DMS114 treated with DMSO at 0.1 percent for 48 hours (cell line): ENCODE measurements at regions not wholly inside any gene's neighbourhood (a gene's known extent, or its start where the extent isn't known, plus 50 kb on each side); places are given as distances from the start of the nearest gene placed in this dataset.

Experiments
- DNase-seq: peaks from one replicate; lab custom pipeline; 2025; ENCODE audit not compliant: unreplicated experiment; lab: John Stamatoyannopoulos, UW

GRCh38 chr13:78341032-78341431 is 262.3 kb downstream of the POU4F1 start:
- DNase-seq: no peak

DNA sequence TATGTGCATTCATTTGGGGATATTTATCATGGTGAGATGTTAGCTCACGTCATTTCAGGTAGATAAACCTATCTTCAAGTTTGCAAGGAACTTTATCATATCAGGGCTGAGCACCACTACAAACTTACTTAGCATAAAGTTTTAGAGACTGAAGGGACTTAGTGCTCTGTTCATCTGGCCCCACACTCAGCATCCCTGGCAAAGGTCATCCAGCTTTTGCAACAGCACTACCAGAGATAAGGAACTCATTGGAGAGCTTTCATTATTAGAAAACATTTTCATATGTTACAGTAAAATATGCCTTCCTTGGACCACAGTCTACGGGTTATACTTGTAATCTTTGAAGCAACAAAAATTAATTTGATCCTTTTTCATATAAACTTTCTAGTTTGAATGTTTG is 263.4 kb downstream of the POU4F1 start:
- DNase-seq: no peak

GRCh38 chr13:78334059-78334458 is 269.3 kb downstream of the POU4F1 start:
- no peak for DNase-seq

DNA sequence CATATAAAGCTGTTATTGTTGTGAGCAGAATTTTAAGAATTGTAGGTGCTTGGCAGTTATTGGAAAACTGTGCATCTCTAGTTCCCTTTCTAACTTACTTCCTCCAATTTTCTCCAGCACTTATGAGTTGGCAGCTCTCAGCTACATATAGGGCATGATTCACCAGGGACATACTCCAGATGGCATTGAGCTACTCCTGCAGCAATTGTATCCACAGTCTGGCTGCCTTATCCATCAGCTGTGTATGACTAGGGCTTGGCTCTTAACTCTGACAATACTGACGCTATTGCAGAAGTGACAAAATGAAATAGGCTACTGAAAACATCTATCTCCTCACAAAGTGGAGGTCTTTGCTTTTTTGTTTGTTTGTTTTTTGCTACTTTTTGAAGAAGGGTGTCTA is 276.7 kb downstream of the POU4F1 start:
- no peak for DNase-seq

DNA sequence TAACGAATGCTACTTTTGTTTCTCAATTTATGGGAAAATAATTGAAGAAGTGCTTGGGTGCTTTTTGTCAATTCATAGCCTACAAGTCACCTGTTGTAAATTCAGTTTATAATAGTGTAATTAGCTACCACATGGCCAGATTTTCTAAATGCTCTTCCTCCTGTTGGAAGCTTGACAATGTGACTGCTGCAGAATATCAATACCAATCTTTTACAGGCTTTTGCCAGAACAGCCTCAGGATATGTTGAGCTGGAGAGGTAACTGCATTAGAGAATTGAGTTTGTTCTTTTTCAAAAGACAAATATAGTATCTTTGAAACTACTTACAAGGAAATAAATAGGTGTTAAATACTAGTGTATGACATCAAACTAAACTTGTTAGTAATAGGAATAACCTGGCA is 277.8 kb downstream of the POU4F1 start:
- no peak for DNase-seq

DNA sequence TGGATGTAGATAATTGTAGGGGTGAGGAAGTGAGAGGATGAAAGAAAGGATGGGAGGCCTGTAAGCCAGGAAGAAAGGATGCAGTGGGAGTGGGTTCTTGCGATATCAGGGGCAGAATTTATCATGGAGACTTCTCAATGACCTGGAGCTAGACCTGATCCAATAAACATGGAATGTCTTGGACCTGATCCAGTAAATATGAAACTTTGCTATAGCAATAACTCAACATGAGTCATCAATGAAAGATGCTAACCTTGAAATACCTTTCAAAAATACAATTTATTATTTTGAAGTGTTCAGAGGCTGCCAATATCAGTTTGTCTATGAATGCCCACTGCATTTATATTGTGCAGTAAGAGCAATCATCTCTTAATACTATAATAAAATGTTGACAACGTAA is 279.5 kb downstream of the POU4F1 start:
- no peak for DNase-seq

DNA sequence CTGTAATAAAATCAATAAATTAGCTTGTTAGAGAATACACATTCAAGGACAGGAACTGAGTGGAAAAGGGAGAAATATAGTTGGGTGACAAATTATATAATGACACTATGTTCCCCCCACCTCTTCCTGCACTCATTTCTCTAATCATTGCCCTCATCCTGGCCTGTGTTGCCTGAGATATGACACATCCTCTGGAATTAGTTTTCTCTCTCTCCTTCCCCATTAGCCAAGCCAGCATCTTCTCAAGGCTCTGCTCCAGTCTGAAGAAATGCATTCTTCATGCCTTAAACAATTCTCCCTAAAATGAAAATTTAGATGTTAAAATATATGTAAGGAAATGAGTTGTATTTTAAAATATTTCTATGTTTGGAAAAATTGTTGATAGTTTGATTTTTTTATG is 280.3 kb downstream of the POU4F1 start:
- no peak for DNase-seq

- DNase-seq: no peak
Observed at GRCh38 chr13:78319101-78319627, 284.2 kb downstream of the POU4F1 start.

DNA sequence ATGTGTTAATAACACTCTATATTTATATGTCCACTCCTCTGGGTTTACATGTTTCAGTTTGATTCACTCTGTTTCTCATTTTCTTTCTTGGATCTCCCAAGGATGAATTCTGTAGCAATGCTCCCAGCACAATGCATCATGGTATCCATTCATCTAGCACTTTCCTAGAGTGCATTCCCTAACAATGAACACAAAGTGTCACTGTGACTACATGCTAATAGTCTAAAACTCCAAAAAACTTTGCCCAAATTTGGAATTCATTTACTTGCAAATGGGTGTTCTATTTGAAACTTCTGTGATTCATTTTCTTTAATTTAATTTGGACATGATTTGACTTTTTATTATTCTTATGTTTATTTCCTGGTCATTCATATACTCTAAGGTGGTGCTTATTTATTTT is 286.3 kb downstream of the POU4F1 start:
- no peak for DNase-seq

DNA sequence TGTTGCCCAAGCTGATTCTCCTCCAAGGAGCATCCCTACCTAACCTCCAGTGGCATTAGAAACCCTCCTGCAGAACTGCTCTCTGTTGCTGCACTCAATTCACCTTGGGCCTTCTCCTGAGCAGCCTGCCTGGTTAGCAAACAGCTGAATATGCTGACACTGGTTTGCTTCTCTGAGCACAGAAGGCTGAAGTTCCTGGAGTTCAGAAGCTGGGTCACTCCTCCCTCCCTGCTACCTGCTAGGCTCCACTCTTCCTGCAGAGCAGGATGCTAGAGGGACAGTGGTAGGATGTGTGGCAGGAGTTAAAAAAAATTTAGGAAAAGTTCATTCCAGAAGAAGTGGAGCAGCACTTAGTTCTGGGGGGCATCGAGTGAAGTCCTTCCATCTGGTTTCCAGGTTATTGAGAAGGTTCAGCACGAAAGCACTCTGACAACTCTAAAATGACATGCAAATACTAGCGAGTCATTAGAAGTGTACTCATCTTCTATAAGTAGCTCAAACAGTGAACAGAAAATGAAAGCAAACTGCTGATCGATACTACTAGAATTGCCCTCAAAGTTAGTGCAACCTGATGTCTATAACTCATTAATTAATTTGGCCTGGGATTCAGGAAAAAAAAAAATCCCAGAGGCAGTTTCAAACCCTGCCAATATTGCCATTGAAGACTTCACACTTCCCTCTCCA is 293.7 kb downstream of the POU4F1 start:
- no peak for DNase-seq

GRCh38 chr13:78306519-78307206 is 296.7 kb downstream of the POU4F1 start:
- no peak for DNase-seq

DNA sequence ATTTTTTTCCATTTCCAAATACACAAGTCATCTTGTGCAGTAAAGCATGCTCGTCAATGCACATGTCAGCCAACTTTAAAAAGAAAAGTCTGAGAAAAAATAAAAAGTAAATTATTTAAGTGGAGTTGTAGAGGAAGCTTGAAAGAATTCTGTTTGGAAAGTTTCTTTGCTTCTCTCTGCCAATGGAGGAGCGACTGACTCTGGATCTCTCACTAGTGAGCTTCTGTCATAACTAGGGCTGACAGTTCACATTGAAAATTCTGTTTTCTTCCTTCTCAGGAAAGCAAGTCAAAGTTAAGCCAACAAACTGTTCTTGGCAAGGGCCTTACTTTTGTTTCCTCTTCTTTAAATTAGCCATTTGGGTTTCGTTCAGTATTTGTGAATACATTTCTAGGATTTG is 298.2 kb downstream of the POU4F1 start:
- DNase-seq: no peak

DNA sequence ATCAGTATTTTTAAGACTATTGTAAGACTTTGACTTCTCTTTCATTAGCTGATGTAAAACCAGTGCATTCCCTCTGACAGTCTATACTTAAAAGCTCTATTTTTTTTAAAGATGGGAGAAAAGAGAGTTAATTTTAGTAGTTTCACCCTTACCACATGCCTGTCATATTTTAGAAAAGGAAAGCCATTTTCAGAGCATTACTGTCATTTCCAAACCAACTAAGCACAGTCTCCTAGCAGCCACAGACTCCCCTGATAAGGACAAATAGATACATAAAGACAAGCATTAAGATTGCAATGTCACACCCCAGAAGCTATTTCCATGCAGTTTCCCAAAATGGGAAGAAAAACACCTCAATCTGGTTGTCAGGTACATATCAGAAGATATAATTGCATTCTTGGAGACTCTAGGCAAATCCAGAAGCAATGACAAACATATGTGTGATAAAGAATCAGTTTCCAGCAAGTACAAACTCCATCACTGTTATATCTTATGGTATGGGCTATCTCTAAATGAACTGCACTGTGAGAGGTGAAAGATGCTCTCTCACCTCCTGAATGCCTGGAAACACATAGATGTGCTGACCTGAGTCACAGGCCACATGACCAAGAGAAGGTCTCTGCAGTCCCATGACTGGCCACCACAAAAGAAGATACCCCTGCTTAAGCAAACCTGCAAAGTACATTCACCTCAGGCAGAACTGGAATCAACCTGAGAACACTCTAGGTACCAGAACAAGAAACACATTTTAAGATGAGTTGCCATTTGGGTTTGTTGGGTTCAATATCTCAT is 303.3 kb downstream of the POU4F1 start:
- DNase-seq: no peak

GRCh38 chr13:78298657-78299056 is 304.7 kb downstream of the POU4F1 start:
- no peak for DNase-seq

GRCh38 chr13:78286748-78287147 is 316.6 kb downstream of the POU4F1 start:
- DNase-seq: no peak

DNA sequence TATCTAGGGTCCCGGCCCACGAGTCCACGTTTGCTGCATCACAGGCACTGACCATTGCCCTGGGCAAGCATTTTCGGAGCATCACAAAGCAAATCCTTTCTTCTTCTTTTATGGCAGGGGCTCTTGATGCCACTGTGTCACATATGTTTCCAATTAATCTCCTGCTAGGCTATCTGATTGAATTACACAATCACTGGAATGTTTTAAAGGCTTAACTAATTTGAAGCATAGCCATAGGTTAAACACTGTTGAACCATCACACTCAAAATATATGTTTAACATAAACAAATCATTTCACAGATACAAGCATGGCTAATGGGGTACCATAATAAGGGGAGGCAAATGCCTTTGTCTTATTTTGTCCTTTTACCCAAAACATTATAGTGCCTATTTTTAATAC is 338.3 kb downstream of the POU4F1 start:
- no peak for DNase-seq

DNA sequence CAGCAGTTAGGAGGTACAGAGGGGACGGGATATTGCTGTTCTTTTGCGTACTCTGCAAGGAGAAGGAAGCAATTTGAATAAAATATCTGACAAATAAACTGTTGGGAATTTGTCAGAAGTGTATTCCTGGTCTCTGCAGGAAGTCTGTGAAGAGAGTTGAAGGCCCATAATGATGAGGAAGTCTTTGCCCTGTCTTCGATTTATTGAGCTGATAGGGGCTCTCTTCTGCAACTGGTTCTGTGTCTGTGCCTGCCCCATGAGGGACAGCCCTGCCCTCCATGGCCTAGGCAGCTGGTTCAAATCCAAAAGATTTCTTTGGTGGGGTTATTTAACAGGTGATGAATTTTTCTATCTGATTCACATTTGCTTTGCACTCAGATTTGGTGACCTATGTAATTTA is 339.7 kb upstream of the EDNRB start:
- no peak for DNase-seq

GRCh38 chr13:78256484-78256883 is 337.9 kb upstream of the EDNRB start:
- DNase-seq: no peak

- no peak for DNase-seq
Observed at GRCh38 chr13:78254113-78254512, 335.5 kb upstream of the EDNRB start.

- no peak for DNase-seq
Observed at GRCh38 chr13:78247362-78247761, 328.7 kb upstream of the EDNRB start.

DNA sequence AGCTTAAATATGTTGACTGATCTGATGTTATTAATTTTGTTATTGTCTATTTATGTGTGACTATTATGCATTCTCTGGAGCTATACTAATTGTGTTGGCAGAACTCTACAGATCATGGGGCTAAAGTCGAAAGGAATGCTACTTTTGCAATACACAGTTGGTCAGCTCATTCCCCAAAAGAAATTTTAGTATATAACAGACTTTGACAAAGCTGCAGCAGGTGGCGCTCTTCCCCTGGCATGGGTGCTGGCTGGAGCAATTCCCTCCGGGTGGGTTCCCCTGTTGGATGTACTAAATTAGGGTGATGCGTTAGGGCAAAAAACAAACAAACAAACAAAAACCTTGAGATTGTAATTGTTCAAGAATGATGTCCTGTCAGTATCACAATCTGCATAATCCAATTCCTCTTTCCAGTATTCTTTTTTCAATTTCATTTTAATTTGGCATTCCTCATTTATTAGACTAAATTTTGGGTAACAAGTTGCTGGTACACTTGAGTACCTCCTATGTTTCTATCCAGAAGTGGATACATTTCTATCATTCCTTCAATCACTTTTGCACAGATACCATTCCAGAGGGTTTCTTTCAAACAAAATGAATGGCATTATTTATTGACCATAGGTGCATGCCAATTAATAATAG is 322.8 kb upstream of the EDNRB start:
- DNase-seq: peak; percentile 0
